A172 (cell line): ENCODE measurements at regions not wholly inside any gene's neighbourhood (a gene's known extent, or its start where the extent isn't known, plus 50 kb on each side); places are given as distances from the start of the nearest gene placed in this dataset.
A peak's percentile ranks its signal among the peaks of the same experiment; 100 is the strongest.
"Not testable (repeated sequence)": the region's sequence is repeated elsewhere in the genome, so short reads cannot be mapped to it uniquely, and the experiment has no call there.

Experiments used
- DNase-seq: peaks from one replicate; pipeline ENCODE4 v3.0.0-alpha.2; 2015; ENCODE audit warnings: low spot score

GRCh38 chr9:109975574-109976295 is 195.7 kb downstream of the PALM2AKAP2 start:
- DNase-seq = no peak

- DNase-seq = no peak
These were observed 196.3 kb downstream of the PALM2AKAP2 start for GRCh38 chr9:109976303-109976702.

GRCh38 chr9:109977521-109977920 is 197.5 kb downstream of the PALM2AKAP2 start:
- no peak for DNase-seq

- no peak for DNase-seq
These were observed 201.1 kb downstream of the PALM2AKAP2 start for GRCh38 chr9:109981091-109981490.

- DNase-seq = peak; percentile 92
These were observed 206.6 kb downstream of the PALM2AKAP2 start for GRCh38 chr9:109986521-109986991.

GRCh38 chr9:109989296-109989695 is 209.3 kb downstream of the PALM2AKAP2 start:
- DNase-seq = no peak

- no peak for DNase-seq
These were observed 210.5 kb downstream of the PALM2AKAP2 start for GRCh38 chr9:109990541-109990940.

- no peak for DNase-seq
These were observed 212.3 kb downstream of the PALM2AKAP2 start for GRCh38 chr9:109992293-109992692.

- DNase-seq = no peak
These were observed 213.4 kb downstream of the PALM2AKAP2 start for GRCh38 chr9:109993250-109993978.

- DNase-seq = no peak
These were observed 213.8 kb downstream of the C9orf152 start for GRCh38 chr9:109994141-109994540.

GRCh38 chr9:109996936-109997580 is 210.9 kb downstream of the C9orf152 start:
- DNase-seq = peak; percentile 41

- no peak for DNase-seq
These were observed 210.3 kb downstream of the C9orf152 start for GRCh38 chr9:109997682-109998081.

GRCh38 chr9:110005521-110005920 is 202.4 kb downstream of the C9orf152 start:
- not testable (repeated sequence) for DNase-seq

- DNase-seq = no peak
These were observed 201.3 kb downstream of the C9orf152 start for GRCh38 chr9:110006657-110007056.

- no peak for DNase-seq
These were observed 200.3 kb downstream of the C9orf152 start for GRCh38 chr9:110007477-110008270.

- DNase-seq = no peak
These were observed 199.3 kb downstream of the C9orf152 start for GRCh38 chr9:110008663-110009062.

- no peak for DNase-seq
These were observed 196.2 kb downstream of the C9orf152 start for GRCh38 chr9:110011628-110012320.

GRCh38 chr9:110013064-110013463 is 194.9 kb downstream of the C9orf152 start:
- DNase-seq = no peak

GRCh38 chr9:110015759-110016158 is 192.2 kb downstream of the C9orf152 start:
- peak; percentile 94 for DNase-seq

- peak; percentile 88 for DNase-seq
These were observed 191.6 kb downstream of the C9orf152 start for GRCh38 chr9:110016340-110016739.

- DNase-seq = not testable (repeated sequence)
These were observed 187.7 kb downstream of the C9orf152 start for GRCh38 chr9:110020216-110020615.
